ENCODE measurements at regions not wholly inside any gene's neighbourhood (a gene's known extent, or its start where the extent isn't known, plus 50 kb on each side); places are given as distances from the start of the nearest gene placed in this dataset.
"Not testable (repeated sequence)": the region's sequence is repeated elsewhere in the genome, so short reads cannot be mapped to it uniquely, and the experiment has no call there.

GRCh38 chr12:116361414-116362223, 84.1 kb upstream of the MED13L start:
- no peak for DNase-seq (ENCODE audit: low read depth in 2 of 2)

GRCh38 chr12:116365114-116365513, 87.6 kb upstream of the MED13L start:
- no peak for DNase-seq (ENCODE audit: low read depth in 2 of 2)

- no peak for DNase-seq (ENCODE audit: low read depth in 2 of 2)
Measured at GRCh38 chr12:116365606-116366455, 88.3 kb upstream of the MED13L start.

- DNase-seq (ENCODE audit: low read depth in 2 of 2) = no peak
Measured at GRCh38 chr12:116366456-116366776, 88.9 kb upstream of the MED13L start.

- DNase-seq (ENCODE audit: low read depth in 2 of 2) = no peak
Measured at GRCh38 chr12:116366824-116367223, 89.3 kb upstream of the MED13L start.

GRCh38 chr12:116368196-116369194, 91.0 kb upstream of the MED13L start:
- no peak for DNase-seq (ENCODE audit: low read depth in 2 of 2)

- DNase-seq (ENCODE audit: low read depth in 2 of 2) = peak; percentile 89 to 91
Measured at GRCh38 chr12:116370004-116370404, 92.5 kb upstream of the MED13L start.

GRCh38 chr12:116370886-116371580, 93.5 kb upstream of the MED13L start:
- no peak for DNase-seq (ENCODE audit: low read depth in 2 of 2)

- DNase-seq (ENCODE audit: low read depth in 2 of 2) = no peak
Measured at GRCh38 chr12:116372815-116373214, 95.3 kb upstream of the MED13L start.

- no peak for DNase-seq (ENCODE audit: low read depth in 2 of 2)
Measured at GRCh38 chr12:116373572-116374206, 96.2 kb upstream of the MED13L start.

GRCh38 chr12:116374207-116374606, 96.7 kb upstream of the MED13L start:
- no peak for DNase-seq (ENCODE audit: low read depth in 2 of 2)

GRCh38 chr12:116375278-116375842, 97.9 kb upstream of the MED13L start:
- no peak for DNase-seq (ENCODE audit: low read depth in 2 of 2)

- DNase-seq (ENCODE audit: low read depth in 2 of 2) = peak in 1 of 2 experiments; percentile 57
Measured at GRCh38 chr12:116376354-116377193, 99.1 kb upstream of the MED13L start.

- DNase-seq (ENCODE audit: low read depth in 2 of 2) = not testable (repeated sequence)
Measured at GRCh38 chr12:116377194-116377571, 99.7 kb upstream of the MED13L start.

- DNase-seq (ENCODE audit: low read depth in 2 of 2) = no peak
Measured at GRCh38 chr12:116378002-116378401, 100.5 kb upstream of the MED13L start.

GRCh38 chr12:116380108-116380507, 102.6 kb upstream of the MED13L start:
- no peak for DNase-seq (ENCODE audit: low read depth in 2 of 2)

- not testable (repeated sequence) for DNase-seq (ENCODE audit: low read depth in 2 of 2)
Measured at GRCh38 chr12:116380740-116381139, 103.2 kb upstream of the MED13L start.

- no peak for DNase-seq (ENCODE audit: low read depth in 2 of 2)
Measured at GRCh38 chr12:116381240-116381743, 103.8 kb upstream of the MED13L start.

Data from fibroblast of skin of left biceps (primary cell).